ENCODE measurements at regions not wholly inside any gene's neighbourhood (a gene's known extent, or its start where the extent isn't known, plus 50 kb on each side); places are given as distances from the start of the nearest gene placed in this dataset.
"Not testable (repeated sequence)": the region's sequence is repeated elsewhere in the genome, so short reads cannot be mapped to it uniquely, and the experiment has no call there.

GRCh38 chr15:95149771-95150170 lies 918.4 kb downstream of the MCTP2 start:
- no peak for DNase-seq

GRCh38 chr15:95150466-95150865 lies 919.1 kb downstream of the MCTP2 start:
- DNase-seq: no peak

- no peak for DNase-seq
These were observed 921.4 kb downstream of the MCTP2 start for GRCh38 chr15:95152741-95153140.

GRCh38 chr15:95153201-95153600 lies 921.8 kb downstream of the MCTP2 start:
- DNase-seq: not testable (repeated sequence)

- no peak for DNase-seq
These were observed 929.0 kb downstream of the MCTP2 start for GRCh38 chr15:95160316-95160715.

GRCh38 chr15:95162069-95162468 lies 930.7 kb downstream of the MCTP2 start:
- no peak for DNase-seq

- no peak for DNase-seq
These were observed 931.2 kb downstream of the MCTP2 start for GRCh38 chr15:95162531-95162930.

GRCh38 chr15:95162967-95163531 lies 931.7 kb downstream of the MCTP2 start:
- DNase-seq: no peak

- no peak for DNase-seq
These were observed 936.8 kb downstream of the MCTP2 start for GRCh38 chr15:95168152-95168551.

GRCh38 chr15:95168951-95169431 lies 937.6 kb downstream of the MCTP2 start:
- no peak for DNase-seq

GRCh38 chr15:95169541-95170459 lies 938.4 kb downstream of the MCTP2 start:
- no peak for DNase-seq

- DNase-seq: no peak
These were observed 939.4 kb downstream of the MCTP2 start for GRCh38 chr15:95170561-95171380.

GRCh38 chr15:95171564-95171963 lies 940.2 kb downstream of the MCTP2 start:
- no peak for DNase-seq

- DNase-seq: peak; percentile 52
These were observed 943.2 kb downstream of the MCTP2 start for GRCh38 chr15:95174301-95175259.

- DNase-seq: no peak
These were observed 944.7 kb downstream of the MCTP2 start for GRCh38 chr15:95175914-95176658.

GRCh38 chr15:95176794-95177577 lies 945.6 kb downstream of the MCTP2 start:
- DNase-seq: no peak

- DNase-seq: no peak
These were observed 949.2 kb downstream of the MCTP2 start for GRCh38 chr15:95180530-95180929.

GRCh38 chr15:95182091-95182490 lies 950.7 kb downstream of the MCTP2 start:
- no peak for DNase-seq

GRCh38 chr15:95192923-95193322 lies 961.6 kb downstream of the MCTP2 start:
- DNase-seq: no peak

- DNase-seq: no peak
These were observed 963.4 kb downstream of the MCTP2 start for GRCh38 chr15:95194746-95195145.

All from femur (tissue), 1 donor.